Liver (tissue), 8 donors: ENCODE measurements at regions not wholly inside any gene's neighbourhood (a gene's known extent, or its start where the extent isn't known, plus 50 kb on each side); places are given as distances from the start of the nearest gene placed in this dataset.

ENCODE experiments used
- DNase-seq: peaks from one replicate; pipeline ENCODE4 v3.0.0-alpha.2; 2017; ENCODE audit warnings: low spot score
- H3K27ac ChIP-seq, 2 donors: one replicate each; pipeline ENCODE4 v1.7.0; 2013; ENCODE audit warnings: inconsistent platforms in 2 of 2, low read length in 2 of 2, control low read depth in 1 of 2, low read depth in 1 of 2, mild to moderate bottlenecking in 1 of 2
- H3K27me3 ChIP-seq, 4 donors: one replicate each; pipeline versions ENCODE4 v1.6.1 to v1.7.0; 2013; ENCODE audit warnings: low read length in 3 of 4, inconsistent platforms in 1 of 4, mild to moderate bottlenecking in 1 of 4, moderate library complexity in 1 of 4; ENCODE audit not compliant: control insufficient read depth in 4 of 4, insufficient read depth in 4 of 4
- H3K36me3 ChIP-seq, 4 donors: one replicate each; pipeline versions ENCODE4 v1.6.1 to v1.7.0; 2013; ENCODE audit warnings: low read length in 3 of 4, mild to moderate bottlenecking in 3 of 4, low read depth in 1 of 4, moderate library complexity in 1 of 4; ENCODE audit not compliant: control insufficient read depth in 4 of 4, insufficient read depth in 3 of 4
- H3K4me1 ChIP-seq, 4 donors: one replicate each; pipeline versions ENCODE4 v1.6.1 to v1.7.0; 2013; ENCODE audit warnings: low read length in 3 of 4, mild to moderate bottlenecking in 3 of 4, moderate library complexity in 1 of 4; ENCODE audit not compliant: control insufficient read depth in 4 of 4, insufficient read depth in 4 of 4
- H3K4me3 ChIP-seq, 3 donors: one replicate each; pipeline versions ENCODE4 v1.6.1 to v1.7.0; 2013; ENCODE audit warnings: low read length in 3 of 3, control low read depth in 1 of 3, low read depth in 1 of 3, mild to moderate bottlenecking in 1 of 3
- H3K9ac ChIP-seq, 2 donors: one replicate each; pipeline ENCODE4 v1.7.0; 2013; ENCODE audit warnings: low read length in 2 of 2, mild to moderate bottlenecking in 2 of 2, moderate library complexity in 2 of 2, control low read depth in 1 of 2, low read depth in 1 of 2
- H3K9me3 ChIP-seq, 4 donors: one replicate each; pipeline versions ENCODE4 v1.6.1 to v1.7.0; 2013; ENCODE audit warnings: low read length in 3 of 4; ENCODE audit not compliant: control insufficient read depth in 4 of 4
- CTCF ChIP-seq: fragments of 150-350 bp; IDR thresholded peaks from 2 replicates; pipeline ENCODE4 v1.5.1; 2017; ENCODE audit warnings: improper control_type of control experiment, low read depth, low read length; ENCODE audit not compliant: missing input control
- EGR1 ChIP-seq, 2 donors: IDR thresholded peaks; 2 replicates each; pipeline ENCODE4 v1.6.1; 2016 to 2018; ENCODE audit warnings: antibody characterized with exemption in 2 of 2, low read depth in 2 of 2
- FOXA1 ChIP-seq: IDR thresholded peaks from 2 replicates; pipeline ENCODE4 v1.6.1; 2016; ENCODE audit warnings: antibody characterized with exemption
- FOXA2 ChIP-seq: IDR thresholded peaks from 2 replicates; pipeline ENCODE4 v1.6.1; 2016; ENCODE audit warnings: antibody characterized with exemption
- GABPA ChIP-seq, 2 donors: IDR thresholded peaks in 1 of 2; conservative IDR thresholded peaks in 1 of 2; 2 replicates each; pipeline ENCODE4 v1.6.1; 2016; ENCODE audit warnings: antibody characterized with exemption in 2 of 2, mild to moderate bottlenecking in 1 of 2, moderate library complexity in 1 of 2
- HNF4A ChIP-seq, 2 donors: conservative IDR thresholded peaks; 2 replicates each; pipeline ENCODE4 v1.6.1; 2016; ENCODE audit warnings: antibody characterized with exemption in 2 of 2, mild to moderate bottlenecking in 2 of 2
- HNF4G ChIP-seq: IDR thresholded peaks from 2 replicates; pipeline ENCODE4 v1.6.1; 2016; ENCODE audit warnings: antibody characterized with exemption
- JUND ChIP-seq, 2 donors: IDR thresholded peaks; 2 replicates each; pipeline ENCODE4 v1.6.1; 2016; ENCODE audit warnings: antibody characterized with exemption in 2 of 2
- MAX ChIP-seq: IDR thresholded peaks from 2 replicates; pipeline ENCODE4 v1.6.1; 2016; ENCODE audit warnings: antibody characterized with exemption
- NR2F2 ChIP-seq: IDR thresholded peaks from 2 replicates; pipeline ENCODE4 v1.6.1; 2016; ENCODE audit warnings: antibody characterized with exemption
- RAD21 ChIP-seq, 2 donors: IDR thresholded peaks; 2 replicates each; pipeline ENCODE4 v1.6.1; 2016; ENCODE audit warnings: antibody characterized with exemption in 2 of 2, mild to moderate bottlenecking in 2 of 2
- REST ChIP-seq: IDR thresholded peaks from 2 replicates; pipeline ENCODE4 v1.6.1; 2016; ENCODE audit warnings: antibody characterized with exemption, mild to moderate bottlenecking
- RXRA ChIP-seq, 2 donors: IDR thresholded peaks; 2 replicates each; pipeline ENCODE4 v1.6.1; 2017 to 2018; ENCODE audit warnings: antibody characterized with exemption in 2 of 2, mild to moderate bottlenecking in 1 of 2
- SP1 ChIP-seq: IDR thresholded peaks from 2 replicates; pipeline ENCODE4 v1.6.1; 2018; ENCODE audit warnings: antibody characterized with exemption, mild to moderate bottlenecking
- TAF1 ChIP-seq: conservative IDR thresholded peaks from 2 replicates; pipeline ENCODE4 v1.6.1; 2016; ENCODE audit warnings: antibody characterized with exemption, mild to moderate bottlenecking
- YY1 ChIP-seq: IDR thresholded peaks from 2 replicates; pipeline ENCODE4 v1.6.1; 2016; ENCODE audit warnings: antibody characterized with exemption, mild to moderate bottlenecking
- ZBTB33 ChIP-seq: IDR thresholded peaks from 2 replicates; pipeline ENCODE4 v1.6.1; 2016; ENCODE audit warnings: antibody characterized with exemption
- WGBS: extraction: QIAGEN DNeasy Blood & Tissue Kit; methylation state at CpG from one replicate; pipeline ENCODE4 v1.1.7; 2013; 5-methylcytosine and 5-hydroxymethylcytosine counted together
- donor health status: healthy.
- donor health status: healthy.
- donor health status: healthy.
- donor health status: healthy.
- donor health status: healthy.

GRCh38 chr4:71209161-71209560 lies 129.7 kb upstream of the SLC4A4 start:
- TF ChIP-seq JUND (IDR thresholded peaks at IDR 0.05), result peak in 1 of 2 donors; percentile 13
- TF ChIP-seq RXRA (IDR thresholded peaks at IDR 0.05), result peak; percentile 23 to 59
- no peak for TF ChIP-seq MAX
- peak; percentile 37 to 39 for TF ChIP-seq HNF4A (conservative IDR thresholded peaks at IDR 0.05)
- no peak for TF ChIP-seq ZBTB33
- TF ChIP-seq FOXA2, result no peak
- Histone ChIP-seq H3K4me3 (no peak overlapping the region), H3K9me3 (no peaks in the 10 kb centered on the region), H3K9ac (no peak overlapping the region), H3K4me1 (peaks cover 8 to 12% (median 9%) of the 10 kb centered on the region in 4 donors), H3K36me3 (no peaks in the 10 kb centered on the region), H3K27me3 (no peaks in the 10 kb centered on the region), H3K27ac (no peak overlapping the region)
- DNase-seq, result no peak

- no peak for DNase-seq
- WGBS, result 51% methylated on average over 3 of the region's 3 CpGs
- Histone ChIP-seq H3K9me3 (no peaks in the 10 kb centered on the region), H3K36me3 (no peaks in the 10 kb centered on the region), H3K27me3 (no peaks in the 10 kb centered on the region), H3K4me3 (no peak overlapping the region), H3K27ac (peak overlapping the region; percentile 9 to 62), H3K9ac (no peak overlapping the region), H3K4me1 (peaks cover 9 to 25% (median 19%) of the 10 kb centered on the region in 4 donors)
- TF ChIP-seq SP1, result no peak
- TF ChIP-seq YY1, result no peak
- no peak for TF ChIP-seq EGR1 (IDR thresholded peaks at IDR 0.05; ENCODE audit: low read depth in 2 of 2)
- TF ChIP-seq GABPA (IDR thresholded peaks at IDR 0.05 in 1 of 2, conservative IDR thresholded peaks at IDR 0.05 in 1 of 2), result no peak
- TF ChIP-seq TAF1, result no peak
- no peak for TF ChIP-seq CTCF
- no peak for TF ChIP-seq RXRA (IDR thresholded peaks at IDR 0.05)
- no peak for TF ChIP-seq NR2F2
- TF ChIP-seq HNF4A (conservative IDR thresholded peaks at IDR 0.05), result no peak
- TF ChIP-seq HNF4G, result no peak
- TF ChIP-seq MAX, result no peak
- TF ChIP-seq FOXA1, result no peak
- TF ChIP-seq RAD21 (IDR thresholded peaks at IDR 0.05), result no peak
- no peak for TF ChIP-seq FOXA2
- TF ChIP-seq ZBTB33, result no peak
- no peak for TF ChIP-seq REST
Measured at GRCh38 chr4:71210823-71211222, 128.0 kb upstream of the SLC4A4 start.
